Brain microvascular endothelial cell (primary cell): ENCODE measurements at regions not wholly inside any gene's neighbourhood (a gene's known extent, or its start where the extent isn't known, plus 50 kb on each side); places are given as distances from the start of the nearest gene placed in this dataset.

Experiments
- DNase-seq: peaks from one replicate; pipeline ENCODE4 v3.0.0-alpha.2; 2020
- H3K27ac ChIP-seq: fragments of 250-450 bp; sonication (Bioruptor Pico); 2 replicates; pipeline ENCODE4 v1.5.1; 2020; ENCODE audit warnings: mild to moderate bottlenecking, moderate library complexity
- H3K27me3 ChIP-seq: fragments of 250-450 bp; sonication (Bioruptor Pico); replicated peaks from 2 replicates; pipeline ENCODE4 v1.5.1; 2020; ENCODE audit warnings: mild to moderate bottlenecking
- H3K36me3 ChIP-seq: fragments of 250-450 bp; sonication (Bioruptor Pico); replicated peaks from 2 replicates; pipeline ENCODE4 v1.5.1; 2020; ENCODE audit warnings: mild to moderate bottlenecking
- H3K4me3 ChIP-seq: 2 replicates; pipeline ENCODE4 v1.5.1; 2011; ENCODE audit warnings: low read depth, mild to moderate bottlenecking, control low read depth, low read length, moderate library complexity
- CTCF ChIP-seq: IDR thresholded peaks from 2 replicates; pipeline ENCODE4 v1.5.1; 2011; ENCODE audit warnings: low read depth, mild to moderate bottlenecking, moderate library complexity, low read length, control low read depth, inconsistent platforms; ENCODE audit errors: missing control alignments
- in situ Hi-C: cut with HindIII; loops from 2 replicates; pipeline ENCODE4 v1.10.0; 2017; ENCODE audit warnings: low sequenced_read_pairs, low pct_ligation_motif_present

GRCh38 chr14:81970307-81970706 is 436.7 kb upstream of the SEL1L start:
- Histone ChIP-seq H3K27me3 (no peaks in the 10 kb centered on the region), H3K36me3 (no peaks in the 10 kb centered on the region), H3K27ac (no peak overlapping the region), H3K4me3 (no peak overlapping the region)
- TF ChIP-seq CTCF, result no peak
- DNase-seq, result no peak
- in situ Hi-C loops, result no loop called here

DNA sequence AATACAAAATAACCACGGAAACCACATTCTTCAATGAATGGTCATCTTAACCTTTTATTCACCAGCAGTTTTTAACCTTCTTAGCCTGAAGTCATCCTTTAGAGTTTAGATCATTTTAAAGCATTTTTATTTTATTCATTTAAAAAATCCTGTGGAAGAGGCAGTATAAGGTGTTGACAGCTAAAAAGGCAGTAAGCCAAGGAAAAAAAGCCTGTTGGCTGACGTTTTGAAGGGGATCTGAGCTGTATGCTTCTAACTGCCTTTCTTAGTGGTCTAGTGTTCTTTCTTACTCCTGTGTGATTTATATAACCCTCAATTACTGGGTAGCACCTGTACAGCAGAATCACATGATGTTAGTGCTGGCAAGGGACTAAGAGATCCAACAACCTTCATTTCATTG is 438.3 kb upstream of the SEL1L start:
- in situ Hi-C loops, result no loop called here
- no peaks in the 10 kb centered on the region for H3K27me3 ChIP-seq
- H3K27ac ChIP-seq, result no peak overlapping the region
- H3K4me3 ChIP-seq, result no peak overlapping the region
- no peak for TF ChIP-seq CTCF
- no peak for DNase-seq
- no peaks in the 10 kb centered on the region for H3K36me3 ChIP-seq

DNA sequence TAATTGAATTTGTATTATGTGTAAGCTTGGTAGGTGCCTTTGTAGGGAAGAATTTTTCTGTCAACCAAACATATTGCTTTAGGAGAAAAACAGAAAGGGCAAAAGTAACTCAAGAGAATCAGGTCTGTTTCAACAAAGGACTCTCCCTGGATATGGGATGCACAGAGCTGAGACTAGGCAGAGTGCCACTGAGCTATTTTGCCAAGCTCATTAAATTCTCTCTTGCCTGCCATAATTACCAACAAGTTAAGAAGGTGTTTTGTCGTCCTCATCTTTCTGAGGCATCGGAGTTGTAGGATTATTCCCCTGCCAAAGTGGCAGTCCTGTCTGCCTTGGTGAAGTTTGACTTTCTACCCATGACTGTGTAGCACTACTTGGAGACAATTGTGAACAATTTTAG is 438.9 kb upstream of the SEL1L start:
- DNase-seq, result no peak
- no peak overlapping the region for H3K4me3 ChIP-seq
- no peak overlapping the region for H3K27ac ChIP-seq
- H3K27me3 ChIP-seq, result no peaks in the 10 kb centered on the region
- no peaks in the 10 kb centered on the region for H3K36me3 ChIP-seq
- in situ Hi-C loops, result no loop called here
- TF ChIP-seq CTCF, result no peak

GRCh38 chr14:81974543-81974942 is 440.9 kb upstream of the SEL1L start:
- no peaks in the 10 kb centered on the region for H3K27me3 ChIP-seq
- no peak for TF ChIP-seq CTCF
- no peak overlapping the region for H3K4me3 ChIP-seq
- no peak for DNase-seq
- no peak overlapping the region for H3K27ac ChIP-seq
- in situ Hi-C loops, result no loop called here
- no peaks in the 10 kb centered on the region for H3K36me3 ChIP-seq

DNA sequence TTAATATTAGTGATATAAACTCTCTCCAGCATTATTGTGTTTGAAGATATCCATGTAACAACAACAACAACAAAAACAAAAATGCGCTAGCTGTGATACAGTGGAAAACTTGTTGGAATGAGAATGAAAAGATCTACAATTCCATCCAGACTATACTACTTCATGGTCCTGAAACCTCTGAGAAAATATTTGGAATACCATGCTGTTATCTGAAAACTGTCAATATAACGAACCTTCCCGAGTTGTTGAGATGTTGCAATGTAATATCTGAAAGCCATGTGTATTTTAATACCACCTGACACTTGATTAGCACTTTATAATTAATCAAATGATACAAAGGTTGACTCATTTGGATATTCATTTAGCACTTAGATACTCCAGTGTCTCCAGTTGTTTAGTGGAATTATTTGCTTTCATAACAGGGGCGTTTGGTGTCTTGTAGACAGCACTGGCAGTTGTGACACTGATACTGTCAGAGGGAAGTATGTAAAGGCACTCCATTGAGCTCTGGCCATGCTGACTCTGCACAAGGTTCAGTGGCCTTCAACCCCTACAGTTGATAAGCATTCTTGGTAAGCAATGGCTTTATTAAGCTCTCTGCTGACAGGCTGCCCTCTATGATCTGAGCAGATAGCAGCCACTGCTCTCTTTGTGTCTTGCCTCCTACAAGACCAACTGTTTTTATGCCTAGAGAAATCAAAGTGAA is 447.1 kb upstream of the SEL1L start:
- no peak for DNase-seq
- Histone ChIP-seq H3K4me3 (no peak overlapping the region), H3K27me3 (no peaks in the 10 kb centered on the region), H3K36me3 (no peaks in the 10 kb centered on the region), H3K27ac (no peak overlapping the region)
- in situ Hi-C loops, result no loop called here
- no peak for TF ChIP-seq CTCF

DNA sequence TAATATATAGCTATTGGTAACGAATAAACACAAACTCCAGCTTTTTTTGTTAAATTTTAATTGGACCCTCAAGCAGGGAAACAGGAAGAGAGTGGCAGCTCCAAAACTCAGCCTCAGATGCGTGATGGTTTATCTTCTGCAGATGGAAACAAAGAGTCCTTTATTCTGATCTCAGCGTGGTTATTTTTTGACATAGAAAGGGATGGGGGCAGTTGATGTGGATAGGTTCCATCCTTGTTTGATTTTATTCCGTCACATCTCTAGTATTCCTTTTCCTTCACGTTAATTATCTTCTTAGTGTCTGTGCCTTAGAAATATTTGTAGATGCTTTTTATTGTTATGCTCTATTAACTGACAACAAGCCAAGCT is 447.6 kb upstream of the SEL1L start:
- Histone ChIP-seq H3K27ac (no peak overlapping the region), H3K27me3 (no peaks in the 10 kb centered on the region), H3K36me3 (no peaks in the 10 kb centered on the region), H3K4me3 (no peak overlapping the region)
- no peak for TF ChIP-seq CTCF
- DNase-seq, result no peak
- in situ Hi-C loops, result no loop called here
